Liver (tissue), 8 donors: ENCODE measurements at regions not wholly inside any gene's neighbourhood (a gene's known extent, or its start where the extent isn't known, plus 50 kb on each side); places are given as distances from the start of the nearest gene placed in this dataset.

Source experiments
- DNase-seq: peaks from one replicate; pipeline ENCODE4 v3.0.0-alpha.2; 2017; ENCODE audit warnings: low spot score
- H3K27ac ChIP-seq, 2 donors: one replicate each; pipeline ENCODE4 v1.7.0; 2013; ENCODE audit warnings: inconsistent platforms in 2 of 2, low read length in 2 of 2, control low read depth in 1 of 2, low read depth in 1 of 2, mild to moderate bottlenecking in 1 of 2
- H3K27me3 ChIP-seq, 4 donors: one replicate each; pipeline versions ENCODE4 v1.6.1 to v1.7.0; 2013; ENCODE audit warnings: low read length in 3 of 4, inconsistent platforms in 1 of 4, mild to moderate bottlenecking in 1 of 4, moderate library complexity in 1 of 4; ENCODE audit not compliant: control insufficient read depth in 4 of 4, insufficient read depth in 4 of 4
- H3K36me3 ChIP-seq, 4 donors: one replicate each; pipeline versions ENCODE4 v1.6.1 to v1.7.0; 2013; ENCODE audit warnings: low read length in 3 of 4, mild to moderate bottlenecking in 3 of 4, low read depth in 1 of 4, moderate library complexity in 1 of 4; ENCODE audit not compliant: control insufficient read depth in 4 of 4, insufficient read depth in 3 of 4
- H3K4me1 ChIP-seq, 4 donors: one replicate each; pipeline versions ENCODE4 v1.6.1 to v1.7.0; 2013; ENCODE audit warnings: low read length in 3 of 4, mild to moderate bottlenecking in 3 of 4, moderate library complexity in 1 of 4; ENCODE audit not compliant: control insufficient read depth in 4 of 4, insufficient read depth in 4 of 4
- H3K4me3 ChIP-seq, 3 donors: one replicate each; pipeline versions ENCODE4 v1.6.1 to v1.7.0; 2013; ENCODE audit warnings: low read length in 3 of 3, control low read depth in 1 of 3, low read depth in 1 of 3, mild to moderate bottlenecking in 1 of 3
- H3K9ac ChIP-seq, 2 donors: one replicate each; pipeline ENCODE4 v1.7.0; 2013; ENCODE audit warnings: low read length in 2 of 2, mild to moderate bottlenecking in 2 of 2, moderate library complexity in 2 of 2, control low read depth in 1 of 2, low read depth in 1 of 2
- H3K9me3 ChIP-seq, 4 donors: one replicate each; pipeline versions ENCODE4 v1.6.1 to v1.7.0; 2013; ENCODE audit warnings: low read length in 3 of 4; ENCODE audit not compliant: control insufficient read depth in 4 of 4
- EGR1 ChIP-seq, 2 donors: IDR thresholded peaks; 2 replicates each; pipeline ENCODE4 v1.6.1; 2016 to 2018; ENCODE audit warnings: antibody characterized with exemption in 2 of 2, low read depth in 2 of 2
- FOXA1 ChIP-seq: IDR thresholded peaks from 2 replicates; pipeline ENCODE4 v1.6.1; 2016; ENCODE audit warnings: antibody characterized with exemption
- FOXA2 ChIP-seq: IDR thresholded peaks from 2 replicates; pipeline ENCODE4 v1.6.1; 2016; ENCODE audit warnings: antibody characterized with exemption
- GABPA ChIP-seq, 2 donors: IDR thresholded peaks in 1 of 2; conservative IDR thresholded peaks in 1 of 2; 2 replicates each; pipeline ENCODE4 v1.6.1; 2016; ENCODE audit warnings: antibody characterized with exemption in 2 of 2, mild to moderate bottlenecking in 1 of 2, moderate library complexity in 1 of 2
- HNF4A ChIP-seq, 2 donors: conservative IDR thresholded peaks; 2 replicates each; pipeline ENCODE4 v1.6.1; 2016; ENCODE audit warnings: antibody characterized with exemption in 2 of 2, mild to moderate bottlenecking in 2 of 2
- HNF4G ChIP-seq: IDR thresholded peaks from 2 replicates; pipeline ENCODE4 v1.6.1; 2016; ENCODE audit warnings: antibody characterized with exemption
- JUND ChIP-seq, 2 donors: IDR thresholded peaks; 2 replicates each; pipeline ENCODE4 v1.6.1; 2016; ENCODE audit warnings: antibody characterized with exemption in 2 of 2
- MAX ChIP-seq: IDR thresholded peaks from 2 replicates; pipeline ENCODE4 v1.6.1; 2016; ENCODE audit warnings: antibody characterized with exemption
- NR2F2 ChIP-seq: IDR thresholded peaks from 2 replicates; pipeline ENCODE4 v1.6.1; 2016; ENCODE audit warnings: antibody characterized with exemption
- RAD21 ChIP-seq, 2 donors: IDR thresholded peaks; 2 replicates each; pipeline ENCODE4 v1.6.1; 2016; ENCODE audit warnings: antibody characterized with exemption in 2 of 2, mild to moderate bottlenecking in 2 of 2
- REST ChIP-seq: IDR thresholded peaks from 2 replicates; pipeline ENCODE4 v1.6.1; 2016; ENCODE audit warnings: antibody characterized with exemption, mild to moderate bottlenecking
- RXRA ChIP-seq, 2 donors: IDR thresholded peaks; 2 replicates each; pipeline ENCODE4 v1.6.1; 2017 to 2018; ENCODE audit warnings: antibody characterized with exemption in 2 of 2, mild to moderate bottlenecking in 1 of 2
- SP1 ChIP-seq: IDR thresholded peaks from 2 replicates; pipeline ENCODE4 v1.6.1; 2018; ENCODE audit warnings: antibody characterized with exemption, mild to moderate bottlenecking
- TAF1 ChIP-seq: conservative IDR thresholded peaks from 2 replicates; pipeline ENCODE4 v1.6.1; 2016; ENCODE audit warnings: antibody characterized with exemption, mild to moderate bottlenecking
- YY1 ChIP-seq: IDR thresholded peaks from 2 replicates; pipeline ENCODE4 v1.6.1; 2016; ENCODE audit warnings: antibody characterized with exemption, mild to moderate bottlenecking
- WGBS: extraction: QIAGEN DNeasy Blood & Tissue Kit; methylation state at CpG from one replicate; pipeline ENCODE4 v1.1.7; 2013; 5-methylcytosine and 5-hydroxymethylcytosine counted together
- TF ChIP-seq, protein P1 (sequence below): fragments of 150-350 bp; IDR thresholded peaks from 2 replicates; pipeline ENCODE4 v1.5.1; 2017; ENCODE audit warnings: improper control_type of control experiment, low read depth, low read length; ENCODE audit not compliant: missing input control
- TF ChIP-seq, protein P2 (sequence below): IDR thresholded peaks from 2 replicates; pipeline ENCODE4 v1.6.1; 2016; ENCODE audit warnings: antibody characterized with exemption
- TF ChIP-seq, protein P3 (sequence below): IDR thresholded peaks from 2 replicates; pipeline ENCODE4 v1.6.1; 2016; ENCODE audit warnings: antibody characterized with exemption
- donor health status: healthy.
- donor health status: healthy.
- donor health status: healthy.
- donor health status: healthy.
- donor health status: healthy.

DNA sequence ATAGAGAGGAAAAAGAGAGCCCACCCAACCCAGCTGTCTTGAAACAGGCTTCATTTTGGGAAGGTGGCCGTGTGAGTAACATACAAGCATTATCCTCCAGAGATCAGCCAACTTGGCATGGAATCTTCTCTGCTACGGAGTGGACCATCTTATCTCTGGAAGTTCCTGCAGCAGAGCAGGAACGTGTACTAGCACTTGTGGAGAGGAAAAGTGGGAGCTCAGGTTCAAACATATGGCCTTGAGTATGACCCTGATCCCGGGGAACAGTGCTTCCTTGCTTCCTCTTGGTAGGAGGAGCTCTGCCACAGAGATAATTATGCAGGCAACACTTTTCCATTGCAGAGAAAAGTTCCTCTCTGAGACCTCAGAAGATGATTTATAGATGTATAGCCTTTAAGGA, 490.4 kb upstream of the ACO1 start:
- Histone ChIP-seq H3K9ac (no peak overlapping the region), H3K27ac (no peak overlapping the region), H3K36me3 (no peaks in the 10 kb centered on the region), H3K4me3 (no peak overlapping the region), H3K27me3 (no peaks in the 10 kb centered on the region), H3K4me1 (no peaks in the 10 kb centered on the region), H3K9me3 (no peaks in the 10 kb centered on the region)
- WGBS, result 45% methylated on average over 4 of the region's 4 CpGs
- DNase-seq, result no peak
- TF ChIP-seq RAD21 (IDR thresholded peaks at IDR 0.05), result no peak
- TF ChIP-seq JUND (IDR thresholded peaks at IDR 0.05), result no peak
- no peak for TF ChIP-seq HNF4A (conservative IDR thresholded peaks at IDR 0.05)
- no peak for TF ChIP-seq HNF4G
- no peak for TF ChIP-seq SP1
- TF ChIP-seq, protein P1, sequence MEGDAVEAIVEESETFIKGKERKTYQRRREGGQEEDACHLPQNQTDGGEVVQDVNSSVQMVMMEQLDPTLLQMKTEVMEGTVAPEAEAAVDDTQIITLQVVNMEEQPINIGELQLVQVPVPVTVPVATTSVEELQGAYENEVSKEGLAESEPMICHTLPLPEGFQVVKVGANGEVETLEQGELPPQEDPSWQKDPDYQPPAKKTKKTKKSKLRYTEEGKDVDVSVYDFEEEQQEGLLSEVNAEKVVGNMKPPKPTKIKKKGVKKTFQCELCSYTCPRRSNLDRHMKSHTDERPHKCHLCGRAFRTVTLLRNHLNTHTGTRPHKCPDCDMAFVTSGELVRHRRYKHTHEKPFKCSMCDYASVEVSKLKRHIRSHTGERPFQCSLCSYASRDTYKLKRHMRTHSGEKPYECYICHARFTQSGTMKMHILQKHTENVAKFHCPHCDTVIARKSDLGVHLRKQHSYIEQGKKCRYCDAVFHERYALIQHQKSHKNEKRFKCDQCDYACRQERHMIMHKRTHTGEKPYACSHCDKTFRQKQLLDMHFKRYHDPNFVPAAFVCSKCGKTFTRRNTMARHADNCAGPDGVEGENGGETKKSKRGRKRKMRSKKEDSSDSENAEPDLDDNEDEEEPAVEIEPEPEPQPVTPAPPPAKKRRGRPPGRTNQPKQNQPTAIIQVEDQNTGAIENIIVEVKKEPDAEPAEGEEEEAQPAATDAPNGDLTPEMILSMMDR, result no peak
- TF ChIP-seq YY1, result no peak
- TF ChIP-seq TAF1, result no peak
- TF ChIP-seq, protein P2, sequence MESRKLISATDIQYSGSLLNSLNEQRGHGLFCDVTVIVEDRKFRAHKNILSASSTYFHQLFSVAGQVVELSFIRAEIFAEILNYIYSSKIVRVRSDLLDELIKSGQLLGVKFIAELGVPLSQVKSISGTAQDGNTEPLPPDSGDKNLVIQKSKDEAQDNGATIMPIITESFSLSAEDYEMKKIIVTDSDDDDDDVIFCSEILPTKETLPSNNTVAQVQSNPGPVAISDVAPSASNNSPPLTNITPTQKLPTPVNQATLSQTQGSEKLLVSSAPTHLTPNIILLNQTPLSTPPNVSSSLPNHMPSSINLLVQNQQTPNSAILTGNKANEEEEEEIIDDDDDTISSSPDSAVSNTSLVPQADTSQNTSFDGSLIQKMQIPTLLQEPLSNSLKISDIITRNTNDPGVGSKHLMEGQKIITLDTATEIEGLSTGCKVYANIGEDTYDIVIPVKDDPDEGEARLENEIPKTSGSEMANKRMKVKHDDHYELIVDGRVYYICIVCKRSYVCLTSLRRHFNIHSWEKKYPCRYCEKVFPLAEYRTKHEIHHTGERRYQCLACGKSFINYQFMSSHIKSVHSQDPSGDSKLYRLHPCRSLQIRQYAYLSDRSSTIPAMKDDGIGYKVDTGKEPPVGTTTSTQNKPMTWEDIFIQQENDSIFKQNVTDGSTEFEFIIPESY, result no peak
- no peak for TF ChIP-seq GABPA (IDR thresholded peaks at IDR 0.05 in 1 of 2, conservative IDR thresholded peaks at IDR 0.05 in 1 of 2)
- TF ChIP-seq MAX, result no peak
- no peak for TF ChIP-seq FOXA2
- no peak for TF ChIP-seq REST
- no peak for TF ChIP-seq EGR1 (IDR thresholded peaks at IDR 0.05; ENCODE audit: low read depth in 2 of 2)
- no peak for TF ChIP-seq RXRA (IDR thresholded peaks at IDR 0.05)
- no peak for TF ChIP-seq FOXA1
- TF ChIP-seq NR2F2, result no peak
- TF ChIP-seq, protein P3, sequence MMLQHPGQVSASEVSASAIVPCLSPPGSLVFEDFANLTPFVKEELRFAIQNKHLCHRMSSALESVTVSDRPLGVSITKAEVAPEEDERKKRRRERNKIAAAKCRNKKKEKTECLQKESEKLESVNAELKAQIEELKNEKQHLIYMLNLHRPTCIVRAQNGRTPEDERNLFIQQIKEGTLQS, result no peak
